Smooth muscle cell of the brain vasculature (primary cell): ENCODE measurements at regions not wholly inside any gene's neighbourhood (a gene's known extent, or its start where the extent isn't known, plus 50 kb on each side); places are given as distances from the start of the nearest gene placed in this dataset.

Experiments
- DNase-seq: peaks from one replicate; pipeline ENCODE4 v3.0.0-alpha.2; 2012; ENCODE audit warnings: low read depth, low spot score

- DNase-seq: no peak
Observed at GRCh38 chr9:135239100-135239768, 151.8 kb downstream of the OLFM1 start.

- DNase-seq: no peak
Observed at GRCh38 chr9:135239769-135240141, 152.3 kb downstream of the OLFM1 start.

- no peak for DNase-seq
Observed at GRCh38 chr9:135240222-135240621, 152.8 kb downstream of the OLFM1 start.

- DNase-seq: no peak
Observed at GRCh38 chr9:135240871-135241311, 153.4 kb downstream of the OLFM1 start.

- no peak for DNase-seq
Observed at GRCh38 chr9:135241381-135242048, 154.0 kb downstream of the OLFM1 start.

GRCh38 chr9:135242049-135242396 lies 154.6 kb downstream of the OLFM1 start:
- no peak for DNase-seq

GRCh38 chr9:135242406-135242805 lies 154.9 kb downstream of the OLFM1 start:
- no peak for DNase-seq

GRCh38 chr9:135243201-135244190 lies 156.0 kb downstream of the OLFM1 start:
- no peak for DNase-seq

GRCh38 chr9:135244271-135245221 lies 157.1 kb downstream of the OLFM1 start:
- DNase-seq: no peak

GRCh38 chr9:135245482-135246247 lies 158.2 kb downstream of the OLFM1 start:
- no peak for DNase-seq

GRCh38 chr9:135246248-135247205 lies 159.1 kb downstream of the OLFM1 start:
- DNase-seq: no peak

- DNase-seq: no peak
Observed at GRCh38 chr9:135247227-135247930, 159.9 kb downstream of the OLFM1 start.

GRCh38 chr9:135248111-135248510 lies 160.6 kb downstream of the OLFM1 start:
- no peak for DNase-seq

GRCh38 chr9:135248721-135249120 lies 161.3 kb downstream of the OLFM1 start:
- DNase-seq: no peak

GRCh38 chr9:135249191-135249590 lies 161.7 kb downstream of the OLFM1 start:
- no peak for DNase-seq

GRCh38 chr9:135249711-135250110 lies 162.2 kb downstream of the OLFM1 start:
- no peak for DNase-seq

- DNase-seq: no peak
Observed at GRCh38 chr9:135251331-135251761, 163.9 kb downstream of the OLFM1 start.

- no peak for DNase-seq
Observed at GRCh38 chr9:135251996-135252760, 164.7 kb downstream of the OLFM1 start.
